Endothelial cell of umbilical vein (primary cell): ENCODE measurements at regions not wholly inside any gene's neighbourhood (a gene's known extent, or its start where the extent isn't known, plus 50 kb on each side); places are given as distances from the start of the nearest gene placed in this dataset.

ENCODE experiments used
- BruUV-seq: library from RNA; stranded (reverse); fragments of 400-500 nt; replicated peaks from 2 replicates; lab custom pipeline; 2021; lab: Mats Ljungman, UMichigan
- CTCF ChIA-PET: fragments of 300-600, 350-600 bp; sonication (Branson Sonifier 250); formaldehyde crosslinking; loops from one replicate; lab custom pipeline; 2021; ENCODE audit warnings: antibody characterized with exemption, inconsistent platforms; lab: Charles Lee
- POLR2A ChIA-PET: fragments of 300-600, 350-600 bp; sonication (Branson Sonifier 250); formaldehyde crosslinking; loops from one replicate; lab custom pipeline; 2021; ENCODE audit warnings: antibody characterized with exemption, inconsistent platforms; lab: Charles Lee
- DNase-seq: peaks from one replicate; pipeline ENCODE4 v3.0.0-alpha.2; 2011; ENCODE audit warnings: low read depth, low spot score
- FAIRE-seq: peaks from 2 replicates; lab custom pipeline; 2011; peaks lifted over from hg19 to GRCh38; lab: Jason Lieb, UNC
- H2AFZ ChIP-seq: 2 replicates; pipeline ENCODE4 v1.6.0; 2012; ENCODE audit warnings: low read depth, low read length, control low read depth, inconsistent platforms
- H3K27ac ChIP-seq: 2 replicates; pipeline ENCODE4 v1.5.1; 2011; ENCODE audit warnings: low read depth, mild to moderate bottlenecking, control low read depth, low read length, moderate library complexity; ENCODE audit not compliant: insufficient read depth
- H3K27me3 ChIP-seq, 2 experiments: 2 replicates each; pipeline versions ENCODE4 v1.6.0 to v1.6.1; 2011; ENCODE audit warnings: low read length in 2 of 2, mixed read lengths in 1 of 2; ENCODE audit not compliant: control insufficient read depth in 2 of 2, insufficient read depth in 2 of 2
- H3K36me3 ChIP-seq, 2 experiments: 2 replicates in 1 of 2; 3 replicates in 1 of 2; pipeline ENCODE4 v1.5.1; 2011; ENCODE audit warnings: low read length in 2 of 2, mild to moderate bottlenecking in 1 of 2, moderate library complexity in 1 of 2; ENCODE audit not compliant: control insufficient read depth in 2 of 2, insufficient read depth in 2 of 2; ENCODE audit errors: extremely low read depth in 1 of 2
- H3K4me1 ChIP-seq: 3 replicates; pipeline ENCODE4 v1.5.1; 2011; ENCODE audit warnings: mild to moderate bottlenecking, low read length; ENCODE audit not compliant: control insufficient read depth, insufficient read depth; ENCODE audit errors: extremely low read depth
- H3K4me2 ChIP-seq: 2 replicates; pipeline ENCODE4 v1.6.1; 2011; ENCODE audit warnings: low read length, control low read depth, mixed read lengths; ENCODE audit not compliant: insufficient read depth
- H3K4me3 ChIP-seq, 3 experiments: fragments of 200-600 bp in 1 of 3; sonication (generic), shearing (Covaris generic) in 1 of 3; replicated peaks in 1 of 3; 2 replicates each; pipeline ENCODE4 v1.5.1; 2011 to 2016; ENCODE audit warnings: control low read depth in 3 of 3, low read length in 3 of 3, mild to moderate bottlenecking in 2 of 3, inconsistent platforms in 1 of 3, low read depth in 1 of 3, moderate library complexity in 1 of 3; ENCODE audit not compliant: insufficient read depth in 1 of 3
- H3K79me2 ChIP-seq: 2 replicates; pipeline ENCODE4 v1.6.0; 2012; ENCODE audit warnings: low read length, inconsistent platforms; ENCODE audit not compliant: control insufficient read depth, insufficient read depth
- H3K9ac ChIP-seq: replicated peaks from 2 replicates; pipeline ENCODE3; 2011; ENCODE audit warnings: low read length, control low read depth; ENCODE audit not compliant: insufficient read depth; ENCODE audit errors: extremely low read depth
- H3K9me1 ChIP-seq: replicated peaks from 3 replicates; pipeline ENCODE4 v1.6.0; 2011; ENCODE audit warnings: mild to moderate bottlenecking, low read length; ENCODE audit not compliant: control insufficient read depth, insufficient read depth; ENCODE audit errors: extremely low read depth
- H3K9me3 ChIP-seq: replicated peaks from 2 replicates; pipeline ENCODE4 v1.5.1; 2012; ENCODE audit warnings: low read length, inconsistent platforms; ENCODE audit not compliant: control insufficient read depth, insufficient read depth
- H4K20me1 ChIP-seq: replicated peaks from 2 replicates; pipeline ENCODE3; 2011; ENCODE audit warnings: mild to moderate bottlenecking, low read length; ENCODE audit not compliant: control insufficient read depth, insufficient read depth; ENCODE audit errors: extremely low read depth
- CTCF ChIP-seq, 2 donors: IDR thresholded peaks; 1 replicate in 1 of 2; 2 replicates in 1 of 2; pipeline ENCODE4 v1.5.1; 2011; ENCODE audit warnings: low read length in 2 of 2, mild to moderate bottlenecking in 2 of 2, moderate library complexity in 2 of 2, control low read depth in 1 of 2, inconsistent platforms in 1 of 2, low read depth in 1 of 2; ENCODE audit not compliant: insufficient read depth in 1 of 2; ENCODE audit errors: extremely low read depth in 1 of 2
- EZH2 ChIP-seq: IDR thresholded peaks from 2 replicates; pipeline ENCODE4 v1.6.1; 2012; ENCODE audit warnings: borderline replicate concordance, low read depth, mild to moderate bottlenecking, moderate library complexity, low read length, inconsistent platforms; ENCODE audit not compliant: severe bottlenecking
- FOS ChIP-seq: IDR thresholded peaks from 2 replicates; pipeline ENCODE4 v1.6.1; 2011; ENCODE audit warnings: mild to moderate bottlenecking, low read length, moderate library complexity, borderline replicate concordance; ENCODE audit not compliant: insufficient read depth
- GATA2 ChIP-seq: IDR thresholded peaks from 2 replicates; pipeline ENCODE4 v1.7.0; 2011; ENCODE audit warnings: low read depth, mild to moderate bottlenecking, moderate library complexity, mixed read lengths, low read length; ENCODE audit not compliant: insufficient read length, insufficient read depth
- JUN ChIP-seq: IDR thresholded peaks from 2 replicates; pipeline ENCODE4 v1.6.1; 2011; ENCODE audit warnings: borderline replicate concordance, low read depth; ENCODE audit not compliant: insufficient read length, insufficient read depth
- MYC ChIP-seq: IDR thresholded peaks from one replicate; pipeline ENCODE4 v1.6.1; 2011; ENCODE audit warnings: mild to moderate bottlenecking, low read depth, low read length
- POLR2A ChIP-seq: IDR thresholded peaks from 2 replicates; pipeline ENCODE4 v1.6.1; 2012; ENCODE audit warnings: low read depth, mild to moderate bottlenecking, control low read depth, low read length
- POLR2AphosphoS5 ChIP-seq: IDR thresholded peaks from 2 replicates; pipeline ENCODE4 v1.6.1; 2012; ENCODE audit warnings: low read depth, mild to moderate bottlenecking, control low read depth, low read length, moderate library complexity; ENCODE audit not compliant: insufficient read depth
- dilution Hi-C: fragments of 300-500 bp; cut with MboI; formaldehyde crosslinking; loops from one replicate; pipeline ENCODE4 v1.15.0; 2019; ENCODE audit warnings: low sequenced_read_pairs; ENCODE audit not compliant: extremely low pct_ligation_motif_present
- intact Hi-C: fragments of 100-400 bp; cut with micrococcal nuclease; formaldehyde crosslinking; loops from one replicate; pipeline ENCODE4 v1.10.0; 2022
- TF ChIP-seq, protein P1 (sequence below): IDR thresholded peaks from 2 replicates; pipeline ENCODE4 v1.6.1; 2011; ENCODE audit not compliant: insufficient read depth, insufficient read length

- Histone ChIP-seq H3K9me3 (no peaks in the 10 kb centered on the region), H3K79me2 (no peaks in the 10 kb centered on the region), H3K4me2 (no peak overlapping the region), H3K4me1 (no peaks in the 10 kb centered on the region), H3K27me3 (no peaks in the 10 kb centered on the region), H3K9me1 (no peaks in the 10 kb centered on the region), H2AFZ (no peak overlapping the region), H3K27ac (no peak overlapping the region), H3K36me3 (no peaks in the 10 kb centered on the region), H4K20me1 (no peaks in the 10 kb centered on the region), H3K4me3 (no peak overlapping the region), H3K9ac (no peak overlapping the region)
- dilution Hi-C loops (no loop called here), intact Hi-C loops (no loop called here)
- BruUV-seq, result no TSS peak
- DNase-seq (no peak), FAIRE-seq (no peak)
- ChIA-PET POLR2A (no interaction called here), CTCF (no interaction called here)
- no peak for TF ChIP-seq JUN
- TF ChIP-seq, protein P1, sequence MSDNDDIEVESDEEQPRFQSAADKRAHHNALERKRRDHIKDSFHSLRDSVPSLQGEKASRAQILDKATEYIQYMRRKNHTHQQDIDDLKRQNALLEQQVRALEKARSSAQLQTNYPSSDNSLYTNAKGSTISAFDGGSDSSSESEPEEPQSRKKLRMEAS, result no peak
- no peak for TF ChIP-seq MYC
- TF ChIP-seq POLR2AphosphoS5, result no peak
- TF ChIP-seq GATA2, result no peak
- TF ChIP-seq FOS, result no peak
- no peak for TF ChIP-seq EZH2
- no peak for TF ChIP-seq POLR2A
- no peak for TF ChIP-seq CTCF (IDR thresholded peaks at IDR 0.05; ENCODE audit: extremely low read depth in 1 of 2, insufficient read depth in 1 of 2, low read depth in 1 of 2, low read length in 2 of 2)
Measured at GRCh38 chr5:145678255-145678654, 156.9 kb downstream of the PRELID2 start.
